ENCODE measurements at regions not wholly inside any gene's neighbourhood (a gene's known extent, or its start where the extent isn't known, plus 50 kb on each side); places are given as distances from the start of the nearest gene placed in this dataset.

- Mint-ChIP-seq H3K4me1 (ENCODE audit: insufficient read depth, unreplicated experiment) (peaks cover 5% of the 10 kb centered on the region), H3K4me3 (ENCODE audit: unreplicated experiment) (no peak overlapping the region), H3K27ac (ENCODE audit: low read depth, unreplicated experiment) (no peak overlapping the region), H3K36me3 (ENCODE audit: insufficient read depth, unreplicated experiment) (peaks cover 50% of the 10 kb centered on the region), H3K27me3 (ENCODE audit: insufficient read depth, unreplicated experiment) (no peaks in the 10 kb centered on the region), H3K9me3 (ENCODE audit: unreplicated experiment) (no peaks in the 10 kb centered on the region)
- POLR2A ChIA-PET, result no interaction called here
- BruUV-seq (replicated peaks), result no TSS peak
- TF ChIP-seq, protein P1, sequence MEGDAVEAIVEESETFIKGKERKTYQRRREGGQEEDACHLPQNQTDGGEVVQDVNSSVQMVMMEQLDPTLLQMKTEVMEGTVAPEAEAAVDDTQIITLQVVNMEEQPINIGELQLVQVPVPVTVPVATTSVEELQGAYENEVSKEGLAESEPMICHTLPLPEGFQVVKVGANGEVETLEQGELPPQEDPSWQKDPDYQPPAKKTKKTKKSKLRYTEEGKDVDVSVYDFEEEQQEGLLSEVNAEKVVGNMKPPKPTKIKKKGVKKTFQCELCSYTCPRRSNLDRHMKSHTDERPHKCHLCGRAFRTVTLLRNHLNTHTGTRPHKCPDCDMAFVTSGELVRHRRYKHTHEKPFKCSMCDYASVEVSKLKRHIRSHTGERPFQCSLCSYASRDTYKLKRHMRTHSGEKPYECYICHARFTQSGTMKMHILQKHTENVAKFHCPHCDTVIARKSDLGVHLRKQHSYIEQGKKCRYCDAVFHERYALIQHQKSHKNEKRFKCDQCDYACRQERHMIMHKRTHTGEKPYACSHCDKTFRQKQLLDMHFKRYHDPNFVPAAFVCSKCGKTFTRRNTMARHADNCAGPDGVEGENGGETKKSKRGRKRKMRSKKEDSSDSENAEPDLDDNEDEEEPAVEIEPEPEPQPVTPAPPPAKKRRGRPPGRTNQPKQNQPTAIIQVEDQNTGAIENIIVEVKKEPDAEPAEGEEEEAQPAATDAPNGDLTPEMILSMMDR (IDR thresholded peaks at IDR 0.05; ENCODE audit: unreplicated experiment), result no peak
- intact Hi-C loops (cut with micrococcal nuclease), result no loop called here
- no peak for DNase-seq (ENCODE audit: unreplicated experiment)
- CTCF ChIA-PET, result interaction anchor here (0.6 to 0.7 kb wide), 2 partner anchors 11 to 62 kb away, joined by 3 to 4 read pairs; no protein-coding TSS in a partner anchor
Measured at GRCh38 chr20:36824142-36824940, 50.8 kb upstream of the DSN1 start.

GRCh38 chr20:36825385-36826104 is 50.4 kb upstream of the TLDC2 start:
- CTCF ChIA-PET, result interaction anchor here (0.6 to 2.3 kb wide), 3 partner anchors 10 to 263 kb away, joined by 3 to 6 read pairs (median 4); no protein-coding TSS in a partner anchor
- TF ChIP-seq, protein P1 (IDR thresholded peaks at IDR 0.05; ENCODE audit: unreplicated experiment), result no peak
- BruUV-seq (replicated peaks), result no TSS peak
- Mint-ChIP-seq H3K36me3 (ENCODE audit: insufficient read depth, unreplicated experiment) (peaks cover 47% of the 10 kb centered on the region), H3K4me1 (ENCODE audit: insufficient read depth, unreplicated experiment) (peaks cover 5% of the 10 kb centered on the region), H3K9me3 (ENCODE audit: unreplicated experiment) (no peaks in the 10 kb centered on the region), H3K27ac (ENCODE audit: low read depth, unreplicated experiment) (no peak overlapping the region), H3K27me3 (ENCODE audit: insufficient read depth, unreplicated experiment) (no peaks in the 10 kb centered on the region), H3K4me3 (ENCODE audit: unreplicated experiment) (no peak overlapping the region)
- POLR2A ChIA-PET, result interaction anchor here (1.6 kb wide), 1 partner anchor 10 kb away, joined by 4 read pairs; no protein-coding TSS in a partner anchor
- intact Hi-C loops (cut with micrococcal nuclease), result no loop called here
- DNase-seq (ENCODE audit: unreplicated experiment), result no peak
